Thymus (tissue), 11 donors: ENCODE measurements at regions not wholly inside any gene's neighbourhood (a gene's known extent, or its start where the extent isn't known, plus 50 kb on each side); places are given as distances from the start of the nearest gene placed in this dataset.

Experiments used
- DNase-seq, 9 donors: peaks; one replicate each; pipeline ENCODE4 v3.0.0-alpha.2; 2013; ENCODE audit warnings: low spot score in 9 of 9, low read depth in 6 of 9, missing footprints in 1 of 9
- H3K27ac ChIP-seq, 2 donors: one replicate each; pipeline ENCODE4 v1.5.1; 2013; ENCODE audit warnings: control low read depth in 1 of 2, low read depth in 1 of 2, low read length in 1 of 2, mild to moderate bottlenecking in 1 of 2, moderate library complexity in 1 of 2
- H3K27me3 ChIP-seq, 2 donors: one replicate each; pipeline ENCODE4 v1.5.1; 2013; ENCODE audit warnings: low read length in 1 of 2; ENCODE audit not compliant: control insufficient read depth in 2 of 2, insufficient read depth in 1 of 2
- H3K36me3 ChIP-seq, 2 donors: one replicate each; pipeline ENCODE4 v1.5.1; 2013; ENCODE audit warnings: low read length in 1 of 2, mild to moderate bottlenecking in 1 of 2, moderate library complexity in 1 of 2; ENCODE audit not compliant: control insufficient read depth in 2 of 2, insufficient read depth in 2 of 2
- H3K4me1 ChIP-seq, 2 donors: one replicate each; pipeline ENCODE4 v1.5.1; 2013; ENCODE audit warnings: low read length in 2 of 2; ENCODE audit not compliant: control insufficient read depth in 2 of 2, insufficient read depth in 2 of 2
- H3K4me3 ChIP-seq, 2 donors: one replicate each; pipeline ENCODE4 v1.5.1; 2013; ENCODE audit warnings: low read length in 2 of 2, control low read depth in 1 of 2, mild to moderate bottlenecking in 1 of 2
- H3K9me3 ChIP-seq, 2 donors: one replicate each; pipeline ENCODE4 v1.5.1; 2013; ENCODE audit warnings: low read length in 1 of 2, mild to moderate bottlenecking in 1 of 2; ENCODE audit not compliant: control insufficient read depth in 2 of 2, insufficient read depth in 1 of 2
- WGBS: extraction: QIAGEN DNeasy Blood & Tissue Kit; methylation state at CpG from one replicate; pipeline ENCODE4 v1.1.7; 2013; 5-methylcytosine and 5-hydroxymethylcytosine counted together
- donor health status: healthy.

- Histone ChIP-seq H3K36me3 (no peaks in the 10 kb centered on the region), H3K27me3 (no peaks in the 10 kb centered on the region), H3K4me1 (no peaks in the 10 kb centered on the region), H3K4me3 (no peak overlapping the region), H3K9me3 (no peaks in the 10 kb centered on the region), H3K27ac (no peak overlapping the region)
- peak in 2 of 9 donors; percentile 10 to 22 for DNase-seq
- 91% methylated on average over 3 of the region's 3 CpGs for WGBS
Measured at GRCh38 chr17:69733171-69734012, 318.9 kb downstream of the MAP2K6 start.

DNA sequence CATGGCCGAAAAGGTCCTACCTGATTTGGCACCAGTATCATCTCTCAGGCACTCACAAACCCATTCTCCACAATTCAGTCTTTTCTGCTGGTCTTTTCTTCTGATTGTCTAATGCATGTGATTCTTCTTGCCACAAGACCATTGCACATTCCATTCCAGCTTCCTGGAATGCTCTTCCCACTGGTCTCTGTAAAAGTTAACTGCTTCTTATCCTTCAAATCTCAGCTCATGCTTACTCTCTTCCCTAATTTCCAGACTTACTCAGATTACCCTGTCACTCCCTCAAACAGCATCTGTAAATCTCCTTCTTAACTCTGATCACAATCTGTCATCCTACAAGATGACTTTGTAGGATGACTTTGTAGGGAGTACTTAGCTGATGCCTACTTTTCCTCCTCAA is 320.2 kb downstream of the MAP2K6 start:
- 96% methylated on average over 1 of the region's 1 CpG for WGBS
- H3K27ac ChIP-seq: no peak overlapping the region

DNA sequence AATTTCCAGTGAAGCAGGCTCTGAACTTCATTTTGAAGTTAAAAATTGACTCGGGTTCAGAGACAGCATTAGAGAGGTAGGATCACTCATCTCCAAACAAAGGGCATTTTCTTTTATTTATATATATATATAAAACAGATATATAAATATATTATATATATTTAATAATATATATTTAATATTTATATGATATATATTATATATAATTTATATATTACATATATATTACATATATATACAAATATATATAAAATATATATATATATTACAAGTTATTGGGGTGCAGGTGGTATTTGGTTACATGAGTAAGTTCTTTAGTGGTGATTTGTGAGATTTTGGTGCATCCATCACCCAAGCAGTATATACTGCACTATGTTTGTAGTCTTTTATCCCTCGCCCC is 320.8 kb downstream of the MAP2K6 start:
- 98% methylated on average over 2 of the region's 2 CpGs for WGBS
- Histone ChIP-seq H3K27me3 (no peaks in the 10 kb centered on the region), H3K36me3 (no peaks in the 10 kb centered on the region), H3K9me3 (no peaks in the 10 kb centered on the region), H3K27ac (no peak overlapping the region), H3K4me3 (no peak overlapping the region), H3K4me1 (no peaks in the 10 kb centered on the region)
- no peak for DNase-seq

More for the DNA sequence above, 320.2 kb downstream of the MAP2K6 start:
- H3K36me3 ChIP-seq: no peaks in the 10 kb centered on the region
- H3K9me3 ChIP-seq: no peaks in the 10 kb centered on the region
- no peak overlapping the region for H3K4me3 ChIP-seq
- no peaks in the 10 kb centered on the region for H3K27me3 ChIP-seq
- H3K4me1 ChIP-seq: no peaks in the 10 kb centered on the region
- DNase-seq: no peak

DNA sequence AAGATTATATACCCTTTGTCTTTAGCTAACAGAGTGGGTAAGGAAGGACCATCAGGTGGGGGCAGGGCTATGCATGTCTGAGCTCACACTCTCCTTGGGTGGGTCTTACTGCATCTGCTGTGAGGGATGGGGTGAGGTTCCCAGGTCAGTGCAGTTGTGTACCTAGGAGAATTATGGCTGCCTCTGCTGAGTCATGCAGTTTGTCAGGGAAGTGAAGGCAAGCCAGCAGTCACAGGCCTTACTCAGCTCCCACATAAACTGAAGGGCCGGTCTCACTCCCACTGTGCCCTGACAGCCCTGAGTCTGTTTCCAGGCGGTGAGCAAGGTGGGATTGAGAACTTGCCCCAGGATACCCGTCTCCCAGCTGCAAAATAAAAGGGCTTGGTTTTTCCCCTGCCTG is 328.6 kb downstream of the MAP2K6 start:
- no peaks in the 10 kb centered on the region for H3K27me3 ChIP-seq
- WGBS: 93% methylated on average over 3 of the region's 3 CpGs
- H3K27ac ChIP-seq: no peak overlapping the region

GRCh38 chr17:69744512-69745070 is 330.1 kb downstream of the MAP2K6 start:
- H3K4me3 ChIP-seq: no peak overlapping the region
- no peaks in the 10 kb centered on the region for H3K4me1 ChIP-seq
- no peak overlapping the region for H3K27ac ChIP-seq
- H3K9me3 ChIP-seq: no peaks in the 10 kb centered on the region
- WGBS: 96% methylated on average over 5 of the region's 5 CpGs
- H3K27me3 ChIP-seq: no peaks in the 10 kb centered on the region
- DNase-seq: no peak
- no peaks in the 10 kb centered on the region for H3K36me3 ChIP-seq

More for the DNA sequence above, 328.6 kb downstream of the MAP2K6 start:
- DNase-seq: no peak
- Histone ChIP-seq H3K9me3 (no peaks in the 10 kb centered on the region), H3K36me3 (no peaks in the 10 kb centered on the region), H3K4me3 (no peak overlapping the region), H3K4me1 (no peaks in the 10 kb centered on the region)

DNA sequence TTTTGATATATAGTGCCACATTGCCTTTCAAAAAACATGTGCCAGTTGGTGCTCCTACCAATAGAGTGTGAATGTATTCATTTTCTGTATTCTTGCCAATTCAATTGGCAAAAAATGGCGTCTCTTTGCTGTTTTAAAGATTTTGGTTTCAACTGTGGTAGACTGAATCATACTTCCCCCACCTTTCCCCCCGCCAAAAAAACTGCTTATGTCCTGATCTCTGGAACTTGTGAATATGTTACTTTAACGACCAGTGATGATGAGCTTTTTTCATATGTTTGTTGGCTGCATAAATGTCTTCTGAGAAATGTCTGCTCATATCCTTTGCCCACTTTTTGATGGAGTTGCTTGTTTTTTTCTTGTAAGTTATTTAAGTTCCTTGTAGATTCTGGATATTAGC is 325.1 kb upstream of the KCNJ16 start:
- DNase-seq: no peak
- no peaks in the 10 kb centered on the region for H3K4me1 ChIP-seq
- 95% methylated on average over 3 of the region's 3 CpGs for WGBS
- no peaks in the 10 kb centered on the region for H3K36me3 ChIP-seq
- H3K27ac ChIP-seq: no peak overlapping the region
- H3K4me3 ChIP-seq: no peak overlapping the region
- no peaks in the 10 kb centered on the region for H3K9me3 ChIP-seq
- no peaks in the 10 kb centered on the region for H3K27me3 ChIP-seq

DNA sequence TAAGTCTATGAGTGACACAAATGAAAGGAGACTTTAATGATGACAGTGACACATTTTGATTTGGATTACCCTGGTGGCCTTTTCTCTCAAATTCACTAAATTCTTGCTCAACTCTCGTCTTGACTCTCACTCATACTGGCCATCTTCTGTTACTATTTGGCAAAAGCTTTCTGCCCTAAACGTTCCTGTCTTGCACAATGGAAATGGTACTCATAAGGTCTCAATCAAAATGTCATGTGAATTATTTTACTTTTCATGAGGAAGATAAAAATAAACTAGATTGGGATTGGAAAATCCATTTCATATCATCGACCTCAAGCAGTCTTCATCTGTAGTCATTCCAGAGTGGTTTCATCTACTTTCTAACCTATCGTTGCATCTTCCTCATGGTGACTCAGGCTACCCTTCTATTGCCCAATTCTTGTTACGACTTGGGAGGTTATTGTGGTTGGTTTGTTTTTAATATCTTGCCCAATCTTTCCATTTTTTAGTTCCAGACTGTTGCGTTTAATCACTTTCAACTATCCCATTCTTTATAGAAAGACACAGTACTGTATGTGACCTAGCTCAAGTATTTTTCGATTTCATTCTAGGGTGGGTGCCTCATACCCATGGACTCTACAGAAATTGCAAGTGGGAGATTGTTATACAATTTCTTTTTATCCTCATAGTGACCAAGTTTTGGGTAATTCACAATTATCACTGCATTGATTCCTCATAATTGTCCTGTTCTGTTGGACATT is 317.2 kb upstream of the KCNJ16 start:
- Histone ChIP-seq H3K27ac (no peak overlapping the region), H3K4me3 (no peak overlapping the region), H3K4me1 (no peaks in the 10 kb centered on the region), H3K27me3 (no peaks in the 10 kb centered on the region), H3K36me3 (no peaks in the 10 kb centered on the region), H3K9me3 (no peaks in the 10 kb centered on the region)
- WGBS: 85% methylated on average over 7 of the region's 7 CpGs
- DNase-seq: no peak

DNA sequence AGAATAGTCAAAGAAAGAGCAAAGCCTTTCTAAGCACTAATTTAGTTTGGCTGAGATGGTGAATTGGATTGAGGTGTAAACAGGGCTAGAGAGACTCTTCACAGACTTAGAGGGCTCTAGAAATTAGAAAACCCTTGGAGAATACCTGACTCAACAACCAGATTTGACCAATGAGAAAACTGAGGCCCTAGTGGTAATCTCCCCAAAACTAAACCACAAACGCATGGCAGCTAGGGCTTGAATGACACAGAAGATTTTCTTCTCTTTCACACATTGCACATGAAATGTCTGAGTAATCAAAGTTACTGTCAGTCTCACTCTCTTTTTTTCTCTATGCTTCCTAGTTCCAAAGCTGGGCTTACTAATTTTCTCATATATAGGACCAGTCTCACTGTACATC is 314.5 kb upstream of the KCNJ16 start:
- H3K36me3 ChIP-seq: no peaks in the 10 kb centered on the region
- 99% methylated on average over 1 of the region's 1 CpG for WGBS
- no peaks in the 10 kb centered on the region for H3K27me3 ChIP-seq
- H3K27ac ChIP-seq: no peak overlapping the region
- H3K9me3 ChIP-seq: no peaks in the 10 kb centered on the region
- no peak for DNase-seq
- no peak overlapping the region for H3K4me3 ChIP-seq
- peaks cover 2% of the 10 kb centered on the region in 2 donors for H3K4me1 ChIP-seq

- DNase-seq: no peak
- Histone ChIP-seq H3K36me3 (no peaks in the 10 kb centered on the region), H3K27me3 (no peaks in the 10 kb centered on the region), H3K4me3 (no peak overlapping the region), H3K27ac (no peak overlapping the region), H3K9me3 (no peaks in the 10 kb centered on the region), H3K4me1 (peaks cover 2% of the 10 kb centered on the region in 2 donors)
- WGBS: 38% methylated on average over 1 of the region's 1 CpG
Measured at GRCh38 chr17:69761011-69761410, 314.0 kb upstream of the KCNJ16 start.
